ENCODE measurements at regions not wholly inside any gene's neighbourhood (a gene's known extent, or its start where the extent isn't known, plus 50 kb on each side); places are given as distances from the start of the nearest gene placed in this dataset.

GRCh38 chr5:82894716-82895115 lies 182.5 kb downstream of the TMEM167A start (continued):
- TF ChIP-seq SIX5 (IDR thresholded peaks at IDR 0.05; ENCODE audit: low read depth, low read length), result no peak
- TF ChIP-seq, protein P1, sequence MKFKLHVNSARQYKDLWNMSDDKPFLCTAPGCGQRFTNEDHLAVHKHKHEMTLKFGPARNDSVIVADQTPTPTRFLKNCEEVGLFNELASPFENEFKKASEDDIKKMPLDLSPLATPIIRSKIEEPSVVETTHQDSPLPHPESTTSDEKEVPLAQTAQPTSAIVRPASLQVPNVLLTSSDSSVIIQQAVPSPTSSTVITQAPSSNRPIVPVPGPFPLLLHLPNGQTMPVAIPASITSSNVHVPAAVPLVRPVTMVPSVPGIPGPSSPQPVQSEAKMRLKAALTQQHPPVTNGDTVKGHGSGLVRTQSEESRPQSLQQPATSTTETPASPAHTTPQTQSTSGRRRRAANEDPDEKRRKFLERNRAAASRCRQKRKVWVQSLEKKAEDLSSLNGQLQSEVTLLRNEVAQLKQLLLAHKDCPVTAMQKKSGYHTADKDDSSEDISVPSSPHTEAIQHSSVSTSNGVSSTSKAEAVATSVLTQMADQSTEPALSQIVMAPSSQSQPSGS (IDR thresholded peaks at IDR 0.05; ENCODE audit: low read length), result no peak
- no peak for TF ChIP-seq HDAC2 (IDR thresholded peaks at IDR 0.05; ENCODE audit: borderline replicate concordance in 1 of 2, low read depth in 2 of 2, low read length in 2 of 2)
- no peak for TF ChIP-seq ASH2L (IDR thresholded peaks at IDR 0.05; ENCODE audit: low read length)
- TF ChIP-seq, protein P2, sequence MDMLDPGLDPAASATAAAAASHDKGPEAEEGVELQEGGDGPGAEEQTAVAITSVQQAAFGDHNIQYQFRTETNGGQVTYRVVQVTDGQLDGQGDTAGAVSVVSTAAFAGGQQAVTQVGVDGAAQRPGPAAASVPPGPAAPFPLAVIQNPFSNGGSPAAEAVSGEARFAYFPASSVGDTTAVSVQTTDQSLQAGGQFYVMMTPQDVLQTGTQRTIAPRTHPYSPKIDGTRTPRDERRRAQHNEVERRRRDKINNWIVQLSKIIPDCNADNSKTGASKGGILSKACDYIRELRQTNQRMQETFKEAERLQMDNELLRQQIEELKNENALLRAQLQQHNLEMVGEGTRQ (IDR thresholded peaks at IDR 0.05; ENCODE audit: low read length), result no peak
- no peak for TF ChIP-seq CHD1 (IDR thresholded peaks at IDR 0.05; ENCODE audit: low read depth, low read length)
- TF ChIP-seq SP2 (IDR thresholded peaks at IDR 0.05; ENCODE audit: low read length), result no peak
- no peak for TF ChIP-seq SIN3A (conservative IDR thresholded peaks at IDR 0.05 in 1 of 2, IDR thresholded peaks at IDR 0.05 in 1 of 2; ENCODE audit: low read depth in 1 of 2, low read length in 2 of 2)
- no peak for TF ChIP-seq TEAD4 (IDR thresholded peaks at IDR 0.05; ENCODE audit: low read depth, low read length)
- TF ChIP-seq CBX5 (IDR thresholded peaks at IDR 0.05; ENCODE audit: low read depth, low read length), result no peak
- no peak for TF ChIP-seq NANOG (IDR thresholded peaks at IDR 0.05; ENCODE audit: insufficient read depth, low read depth, low read length, poor library complexity, severe bottlenecking)
- TF ChIP-seq RNF2 (IDR thresholded peaks at IDR 0.05; ENCODE audit: borderline replicate concordance, low read depth, low read length, missing control alignments, poor library complexity, severe bottlenecking), result no peak
- TF ChIP-seq SAP30 (IDR thresholded peaks at IDR 0.05; ENCODE audit: insufficient read depth, insufficient replicate concordance, low read length), result no peak
- no peak for TF ChIP-seq E2F6 (IDR thresholded peaks at IDR 0.05)

Data from H1 (cell line).